GM12878 (cell line): ENCODE measurements at regions not wholly inside any gene's neighbourhood (a gene's known extent, or its start where the extent isn't known, plus 50 kb on each side); places are given as distances from the start of the nearest gene placed in this dataset.

Experiments used
- ATAC-seq: fragments of 200-7000 bp; cut with Tn5 transposase; 3 replicates; pipeline ENCODE4 v1.9.1; 2020; ENCODE audit warnings: mild to moderate bottlenecking, moderate library complexity
- BruUV-seq: library from RNA; stranded (reverse); fragments of 400-500 nt; replicated peaks from 2 replicates; lab custom pipeline; 2021; lab: Mats Ljungman, UMichigan
- CTCF ChIA-PET: fragments of 300-600 bp; sonication (Branson Sonifier 250); formaldehyde crosslinking; extraction: SDS; loops from one replicate; lab custom pipeline; 2021; ENCODE audit warnings: inconsistent platforms; lab: Yijun Ruan, JAX
- POLR2A ChIA-PET: fragments of 350-600 bp; formaldehyde crosslinking; extraction: SDS; loops from one replicate; lab custom pipeline; 2021; ENCODE audit warnings: inconsistent platforms; lab: Charles Lee
- RAD21 ChIA-PET: fragments of 300-600 bp; sonication (Branson Sonifier 250); formaldehyde crosslinking; loops from one replicate; lab custom pipeline; 2023; ENCODE audit warnings: antibody characterized with exemption; ENCODE audit not compliant: unreplicated experiment; lab: Charles Lee
- SMC1A ChIA-PET: fragments of 300-600 bp; sonication (Branson Sonifier 250); formaldehyde crosslinking; loops from one replicate; lab custom pipeline; 2023; ENCODE audit not compliant: unreplicated experiment, uncharacterized antibody; lab: Charles Lee
- DNase-seq: peaks from one replicate; pipeline ENCODE4 v3.0.0-alpha.2; 2011; ENCODE audit warnings: low read depth, low spot score
- FAIRE-seq: peaks from 3 replicates; lab custom pipeline; 2011; peaks lifted over from hg19 to GRCh38; lab: Jason Lieb, UNC
- H2AFZ ChIP-seq: 2 replicates; pipeline ENCODE4 v1.6.0; 2011; ENCODE audit warnings: low read depth, low read length, control low read depth; ENCODE audit not compliant: control insufficient read depth
- H3K27ac ChIP-seq: 2 replicates; pipeline ENCODE4 v1.5.1; 2011; ENCODE audit warnings: control low read depth; ENCODE audit not compliant: control insufficient read depth, insufficient read depth
- H3K27me3 ChIP-seq, 2 experiments: replicated peaks in 1 of 2; 2 replicates each; pipeline versions ENCODE4 v1.6.0 to v1.6.1; 2011; ENCODE audit warnings: low read length in 1 of 2; ENCODE audit not compliant: control insufficient read depth in 2 of 2, insufficient read depth in 2 of 2
- H3K36me3 ChIP-seq, 2 experiments: 2 replicates each; pipeline ENCODE4 v1.5.1; 2011; ENCODE audit warnings: low read length in 1 of 2; ENCODE audit not compliant: control insufficient read depth in 2 of 2, insufficient read depth in 2 of 2
- H3K4me1 ChIP-seq: 2 replicates; pipeline ENCODE4 v1.6.1; 2011; ENCODE audit warnings: mild to moderate bottlenecking, low read length, moderate library complexity, mixed read lengths; ENCODE audit not compliant: control insufficient read depth, insufficient read depth
- H3K4me2 ChIP-seq: 2 replicates; pipeline ENCODE4 v1.6.0; 2011; ENCODE audit warnings: control low read depth; ENCODE audit not compliant: control insufficient read depth, insufficient read depth
- H3K4me3 ChIP-seq: fragments of 200-600 bp; sonication (generic); 2 replicates; pipeline ENCODE4 v1.5.1; 2016
- H3K79me2 ChIP-seq: 2 replicates; pipeline ENCODE4 v1.6.0; 2011; ENCODE audit warnings: low read length; ENCODE audit not compliant: control insufficient read depth, insufficient read depth
- H3K9ac ChIP-seq: 2 replicates; pipeline ENCODE4 v1.8.0; 2011; ENCODE audit warnings: low read length, control low read depth, mixed read lengths; ENCODE audit not compliant: control insufficient read depth, insufficient read depth
- H3K9me3 ChIP-seq: replicated peaks from 3 replicates; pipeline ENCODE4 v1.5.1; 2011; ENCODE audit warnings: mild to moderate bottlenecking, low read length; ENCODE audit not compliant: control insufficient read depth, insufficient read depth
- H4K20me1 ChIP-seq: 2 replicates; pipeline ENCODE4 v1.6.0; 2011; ENCODE audit not compliant: control insufficient read depth, insufficient read depth
- CREB1 ChIP-seq: IDR thresholded peaks from 2 replicates; pipeline ENCODE4 v1.6.1; 2012; ENCODE audit warnings: low read depth, mild to moderate bottlenecking, inconsistent platforms
- E4F1 ChIP-seq: fragments of 450-650 bp; IDR thresholded peaks from 2 replicates; pipeline ENCODE4 v1.6.1; 2018; ENCODE audit warnings: borderline replicate concordance, mild to moderate bottlenecking; ENCODE audit not compliant: partially characterized antibody
- EGR1 ChIP-seq, 2 experiments: IDR thresholded peaks; 1 replicate in 1 of 2; 2 replicates in 1 of 2; pipeline ENCODE4 v1.6.1; 2011 to 2012; ENCODE audit warnings: low read depth in 2 of 2, low read length in 2 of 2, borderline replicate concordance in 1 of 2, mild to moderate bottlenecking in 1 of 2, moderate library complexity in 1 of 2
- FOS ChIP-seq: IDR thresholded peaks from 3 replicates; pipeline ENCODE4 v1.6.1; 2011; ENCODE audit warnings: borderline replicate concordance; ENCODE audit not compliant: insufficient read length; ENCODE audit errors: extremely low read depth
- JUND ChIP-seq: IDR thresholded peaks from 2 replicates; pipeline ENCODE4 v1.6.1; 2012; ENCODE audit warnings: low read depth, mild to moderate bottlenecking, low read length, improper control_type of control experiment, moderate library complexity
- NRF1 ChIP-seq: conservative IDR thresholded peaks from 2 replicates; pipeline ENCODE4 v1.6.1; 2011; ENCODE audit warnings: mild to moderate bottlenecking, low read depth, low read length, improper control_type of control experiment
- REST ChIP-seq: IDR thresholded peaks from 2 replicates; pipeline ENCODE4 v1.6.1; 2012; ENCODE audit warnings: mild to moderate bottlenecking, low read depth, low read length
- SREBF2 ChIP-seq: IDR thresholded peaks from 2 replicates; pipeline ENCODE4 v1.6.1; 2012; ENCODE audit warnings: mild to moderate bottlenecking, low read length
- SRF ChIP-seq, 2 experiments: IDR thresholded peaks; 2 replicates each; pipeline ENCODE4 v1.6.1; 2011; ENCODE audit warnings: low read depth in 2 of 2, low read length in 2 of 2, mild to moderate bottlenecking in 1 of 2, moderate library complexity in 1 of 2
- WGBS: methylation state at CpG from one replicate; pipeline ENCODE4 v1.1.6; 2016; ENCODE audit warnings: low lambda C conversion rate; ENCODE audit not compliant: insufficient replicate concordance, insufficient coverage; ENCODE audit errors: missing lambda C conversion rate; 5-methylcytosine and 5-hydroxymethylcytosine counted together
- in situ Hi-C: fragments of 300-500 bp; cut with MboI; formaldehyde crosslinking; loops from 9 replicates; pipeline ENCODE4 v1.14.3; 2018; ENCODE audit warnings: mixed read lengths
- intact Hi-C: fragments of 100-400 bp; cut with micrococcal nuclease; formaldehyde crosslinking; loops from one replicate; pipeline ENCODE4 v1.14.2; 2022; ENCODE audit not compliant: unreplicated experiment

- POLR2A ChIA-PET, result no interaction called here
- Histone ChIP-seq H3K9me3 (no peaks in the 10 kb centered on the region; the same call in 2 of the 3 replicates), H2AFZ (no peak overlapping the region), H3K79me2 (no peaks in the 10 kb centered on the region), H3K9ac (no peak overlapping the region), H3K4me3 (no peak overlapping the region), H3K27ac (no peak overlapping the region), H3K36me3 (no peaks in the 10 kb centered on the region)
- in situ Hi-C loops, result no loop called here
- no peak for ATAC-seq
- RAD21 ChIA-PET, result no interaction called here
- BruUV-seq, result no TSS peak
- CTCF ChIA-PET, result no interaction called here
- WGBS, result 1% methylated on average over 4 of the region's 4 CpGs
- TF ChIP-seq REST, result no peak
- TF ChIP-seq FOS, result no peak
- TF ChIP-seq SREBF2, result no peak
- TF ChIP-seq, all 136 proteins: peak for 0
- Histone ChIP-seq H4K20me1 (no peaks in the 10 kb centered on the region), H3K27me3 (no peaks in the 10 kb centered on the region), H3K4me2 (no peak overlapping the region), H3K4me1 (no peaks in the 10 kb centered on the region)
- intact Hi-C loops, result no loop called here
- FAIRE-seq (no peak), DNase-seq (no peak)
- SMC1A ChIA-PET, result no interaction called here
Measured at GRCh38 chr21:20611008-20611407, 387.2 kb upstream of the NCAM2 start.

GRCh38 chr21:20613654-20614053, 384.6 kb upstream of the NCAM2 start:
- BruUV-seq, result no TSS peak
- RAD21 ChIA-PET, result no interaction called here
- SMC1A ChIA-PET, result no interaction called here
- FAIRE-seq, result no peak
- H4K20me1 ChIP-seq, result no peaks in the 10 kb centered on the region
- no peaks in the 10 kb centered on the region for H3K36me3 ChIP-seq
- H3K4me3 ChIP-seq, result no peak overlapping the region
- no peak overlapping the region for H3K27ac ChIP-seq
- TF ChIP-seq JUND (no peak), SRF (IDR thresholded peaks at IDR 0.05; ENCODE audit: low read depth in 2 of 2, low read length in 2 of 2) (no peak), EGR1 (IDR thresholded peaks at IDR 0.05; ENCODE audit: borderline replicate concordance in 1 of 2, low read depth in 2 of 2, low read length in 2 of 2) (no peak), CREB1 (no peak), E4F1 (no peak), NRF1 (no peak)
- no peaks in the 10 kb centered on the region for H3K4me1 ChIP-seq
- in situ Hi-C loops, result no loop called here
- H2AFZ ChIP-seq, result no peak overlapping the region
- H3K27me3 ChIP-seq, result no peaks in the 10 kb centered on the region
- H3K79me2 ChIP-seq, result no peaks in the 10 kb centered on the region
- POLR2A ChIA-PET, result no interaction called here
- no peak for DNase-seq
- no peak for ATAC-seq
- 0% methylated on average over 2 of the region's 2 CpGs for WGBS
- CTCF ChIA-PET, result no interaction called here
- intact Hi-C loops, result no loop called here
- no peaks in the 10 kb centered on the region; the same call in 2 of the 3 replicates for H3K9me3 ChIP-seq
- H3K9ac ChIP-seq, result no peak overlapping the region
- no peak overlapping the region for H3K4me2 ChIP-seq
